ENCODE measurements at regions not wholly inside any gene's neighbourhood (a gene's known extent, or its start where the extent isn't known, plus 50 kb on each side); places are given as distances from the start of the nearest gene placed in this dataset.

DNA sequence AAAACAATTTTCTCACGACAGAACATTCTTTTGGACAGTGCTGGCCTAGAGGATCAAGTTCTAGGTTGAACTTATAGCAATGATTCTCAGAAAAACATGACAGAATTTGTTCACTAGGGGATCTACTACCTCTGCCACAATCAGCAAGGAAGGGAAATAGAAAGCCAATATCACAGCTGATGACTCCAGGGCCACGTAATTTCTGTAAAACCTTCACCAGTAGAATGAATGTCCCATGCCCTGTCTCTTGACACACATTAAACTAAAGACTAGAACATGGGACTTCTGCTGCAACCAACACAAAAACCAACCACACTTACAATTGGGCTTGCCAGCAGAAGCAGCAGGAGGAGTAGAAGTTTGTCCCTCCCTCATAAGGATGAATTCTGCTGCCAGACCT, 86.0 kb upstream of the NPFFR2 start:
- Histone ChIP-seq H3K36me3 (no peaks in the 10 kb centered on the region), H3K27ac (no peak overlapping the region), H3K9me3 (peaks cover 0 to 6% of the 10 kb centered on the region in 2 donors), H3K27me3 (no peaks in the 10 kb centered on the region), H3K4me1 (no peaks in the 10 kb centered on the region), H3K4me3 (no peak overlapping the region)
- intact Hi-C loops (cut with DNase I), result no loop called here
- ATAC-seq, result no peak
- no peak for DNase-seq
- TF ChIP-seq, protein P1, sequence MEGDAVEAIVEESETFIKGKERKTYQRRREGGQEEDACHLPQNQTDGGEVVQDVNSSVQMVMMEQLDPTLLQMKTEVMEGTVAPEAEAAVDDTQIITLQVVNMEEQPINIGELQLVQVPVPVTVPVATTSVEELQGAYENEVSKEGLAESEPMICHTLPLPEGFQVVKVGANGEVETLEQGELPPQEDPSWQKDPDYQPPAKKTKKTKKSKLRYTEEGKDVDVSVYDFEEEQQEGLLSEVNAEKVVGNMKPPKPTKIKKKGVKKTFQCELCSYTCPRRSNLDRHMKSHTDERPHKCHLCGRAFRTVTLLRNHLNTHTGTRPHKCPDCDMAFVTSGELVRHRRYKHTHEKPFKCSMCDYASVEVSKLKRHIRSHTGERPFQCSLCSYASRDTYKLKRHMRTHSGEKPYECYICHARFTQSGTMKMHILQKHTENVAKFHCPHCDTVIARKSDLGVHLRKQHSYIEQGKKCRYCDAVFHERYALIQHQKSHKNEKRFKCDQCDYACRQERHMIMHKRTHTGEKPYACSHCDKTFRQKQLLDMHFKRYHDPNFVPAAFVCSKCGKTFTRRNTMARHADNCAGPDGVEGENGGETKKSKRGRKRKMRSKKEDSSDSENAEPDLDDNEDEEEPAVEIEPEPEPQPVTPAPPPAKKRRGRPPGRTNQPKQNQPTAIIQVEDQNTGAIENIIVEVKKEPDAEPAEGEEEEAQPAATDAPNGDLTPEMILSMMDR (IDR thresholded peaks at IDR 0.05), result no peak

DNA sequence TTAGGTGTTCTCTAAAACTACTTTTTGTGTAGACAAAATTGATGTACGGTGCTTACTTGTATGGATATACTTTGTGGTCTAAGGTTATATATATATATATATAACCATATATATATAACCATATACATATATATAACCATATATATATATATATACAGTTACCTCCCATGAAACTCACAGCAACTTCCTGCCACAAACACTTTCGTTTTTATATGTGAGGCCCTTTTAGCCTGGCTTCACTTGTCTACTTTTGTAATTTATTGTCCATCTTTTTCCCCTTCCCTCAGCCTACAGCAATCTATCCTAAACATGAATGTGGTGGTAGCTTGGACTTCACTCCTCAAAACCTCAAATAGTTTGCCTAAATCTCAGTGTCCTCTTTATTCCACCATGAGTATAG, 72.8 kb upstream of the NPFFR2 start:
- intact Hi-C loops (cut with DNase I), result no loop called here
- no peak overlapping the region for H3K4me3 ChIP-seq
- TF ChIP-seq, protein P1 (IDR thresholded peaks at IDR 0.05), result no peak
- no peaks in the 10 kb centered on the region for H3K27me3 ChIP-seq
- no peak overlapping the region for H3K27ac ChIP-seq
- DNase-seq (no peak), ATAC-seq (no peak)
- H3K9me3 ChIP-seq, result peaks cover 0 to 15% of the 10 kb centered on the region in 2 donors
- H3K36me3 ChIP-seq, result no peaks in the 10 kb centered on the region
- H3K4me1 ChIP-seq, result no peaks in the 10 kb centered on the region

DNA sequence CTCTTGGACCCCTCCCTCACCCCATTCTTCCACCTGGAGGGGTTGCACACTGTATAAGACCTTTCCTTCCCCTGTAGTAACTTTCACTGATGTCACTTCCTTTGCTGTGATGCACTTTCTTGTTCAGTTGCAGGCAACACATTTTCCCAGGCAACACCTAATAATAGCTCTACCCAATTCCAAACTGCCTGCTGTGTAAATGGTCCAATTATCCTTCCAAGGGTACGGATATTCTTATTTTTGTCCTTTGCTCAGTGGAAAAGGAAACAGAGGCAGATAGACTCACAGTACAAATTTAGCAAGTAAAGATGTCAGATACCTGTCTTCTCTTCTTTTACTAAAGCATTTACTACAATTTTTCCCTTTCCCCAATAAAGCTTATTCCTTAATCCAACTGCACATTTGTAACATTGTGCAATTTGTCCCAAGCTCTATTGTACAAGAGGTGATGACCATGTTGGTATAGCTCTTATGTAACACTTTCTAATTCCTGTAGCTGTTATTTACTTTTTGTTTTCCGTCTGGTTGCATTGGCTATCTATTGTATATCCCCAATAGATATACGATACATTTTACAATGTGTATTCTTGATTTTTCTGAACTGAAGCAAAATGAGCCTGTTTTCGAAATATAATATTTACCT, 69.1 kb upstream of the NPFFR2 start:
- no peaks in the 10 kb centered on the region for H3K27me3 ChIP-seq
- TF ChIP-seq, protein P1 (IDR thresholded peaks at IDR 0.05), result no peak
- no peak overlapping the region for H3K27ac ChIP-seq
- ATAC-seq (no peak), DNase-seq (no peak)
- no peaks in the 10 kb centered on the region for H3K4me1 ChIP-seq
- no peak overlapping the region for H3K4me3 ChIP-seq
- H3K9me3 ChIP-seq, result peaks cover 0 to 2% of the 10 kb centered on the region in 2 donors
- H3K36me3 ChIP-seq, result no peaks in the 10 kb centered on the region
- intact Hi-C loops (cut with DNase I), result no loop called here

DNA sequence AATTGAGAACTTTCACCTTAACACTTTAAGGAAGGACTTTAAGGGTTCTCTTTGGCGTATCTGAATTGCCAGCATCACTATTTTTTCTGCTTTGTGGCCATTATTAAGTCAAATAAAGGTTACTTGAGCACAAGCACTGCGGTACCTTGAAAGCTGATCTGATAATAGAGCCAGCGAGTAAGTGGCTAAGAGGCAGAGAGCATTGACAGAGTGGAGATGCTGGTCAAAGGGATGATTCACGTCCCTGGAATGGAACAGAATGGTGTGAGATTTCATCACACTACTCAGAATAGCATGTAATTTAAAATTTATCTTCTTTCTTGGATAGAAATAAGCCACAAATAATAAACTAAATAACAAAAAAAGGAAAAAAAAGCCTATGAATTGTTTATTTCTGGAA, 57.1 kb upstream of the NPFFR2 start:
- Histone ChIP-seq H3K4me3 (no peak overlapping the region), H3K27me3 (no peaks in the 10 kb centered on the region), H3K27ac (no peak overlapping the region), H3K4me1 (no peaks in the 10 kb centered on the region), H3K36me3 (no peaks in the 10 kb centered on the region), H3K9me3 (no peaks in the 10 kb centered on the region)
- DNase-seq (no peak), ATAC-seq (no peak)
- TF ChIP-seq, protein P1 (IDR thresholded peaks at IDR 0.05), result no peak
- intact Hi-C loops (cut with DNase I), result no loop called here

DNA sequence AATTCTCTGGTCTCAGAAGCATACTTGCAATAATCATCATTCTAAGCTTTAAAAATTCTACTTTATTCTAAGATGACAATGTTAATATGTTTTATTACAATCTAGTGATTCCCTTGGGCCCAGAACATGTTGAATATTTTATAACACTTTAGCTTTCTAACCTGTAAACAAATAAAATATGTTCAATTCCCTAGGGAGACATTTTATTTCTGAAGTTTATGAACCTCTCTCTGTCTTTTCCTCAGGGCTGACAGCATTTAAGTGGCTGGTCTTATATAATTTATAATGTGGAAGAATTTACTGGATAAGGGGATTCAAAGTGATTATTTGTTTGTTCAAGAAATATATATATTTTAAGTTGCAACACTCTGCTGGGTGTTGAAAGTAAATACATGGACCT, 55.3 kb upstream of the NPFFR2 start:
- Histone ChIP-seq H3K36me3 (no peaks in the 10 kb centered on the region), H3K4me3 (no peak overlapping the region), H3K27ac (no peak overlapping the region), H3K9me3 (no peaks in the 10 kb centered on the region), H3K27me3 (no peaks in the 10 kb centered on the region), H3K4me1 (no peaks in the 10 kb centered on the region)
- no peak for ATAC-seq
- intact Hi-C loops (cut with DNase I), result no loop called here
- DNase-seq, result no peak
- TF ChIP-seq, protein P1 (IDR thresholded peaks at IDR 0.05), result no peak
